ENCODE measurements at regions not wholly inside any gene's neighbourhood (a gene's known extent, or its start where the extent isn't known, plus 50 kb on each side); places are given as distances from the start of the nearest gene placed in this dataset.

GRCh38 chr1:87542697-87543096 is 214.0 kb downstream of the LMO4 start:
- no peak for ATAC-seq
- peaks cover 0 to 18% (median 0%) of the 10 kb centered on the region in 5 donors for H3K36me3 Mint-ChIP-seq
- H3K27me3 Mint-ChIP-seq: peaks cover 0 to 10% (median 2%) of the 10 kb centered on the region in 5 donors
- ChIA-PET POLR2A (no interaction called here), CTCF (no interaction called here)
- DNase-seq: no peak
- Histone ChIP-seq H3K4me1 (ENCODE audit: control insufficient read depth in 2 of 2, insufficient read depth in 2 of 2, low read length in 2 of 2) (no peaks in the 10 kb centered on the region), H3K4me3 (ENCODE audit: low read length) (no peak overlapping the region), H3K27me3 (ENCODE audit: control insufficient read depth in 2 of 2, insufficient read depth in 2 of 2, low read length in 2 of 2) (no peaks in the 10 kb centered on the region), H3K27ac (ENCODE audit: low read depth, low read length) (no peak overlapping the region), H3K36me3 (ENCODE audit: control insufficient read depth in 2 of 3, insufficient read depth in 3 of 3, low read length in 3 of 3) (no peaks in the 10 kb centered on the region), H3K9me3 (ENCODE audit: control insufficient read depth in 2 of 3, low read length in 3 of 3) (peaks cover 0 to 7% (median 0%) of the 10 kb centered on the region in 3 experiments)
- H3K4me1 Mint-ChIP-seq: no peaks in the 10 kb centered on the region
- H3K4me3 Mint-ChIP-seq: no peak overlapping the region
- intact Hi-C loops (cut with micrococcal nuclease): no loop called here
- peaks cover 16 to 70% (median 45%) of the 10 kb centered on the region in 11 donors for H3K9me3 Mint-ChIP-seq
- H3K27ac Mint-ChIP-seq: no peak overlapping the region

GRCh38 chr1:87549738-87550137 is 221.1 kb downstream of the LMO4 start:
- no peak overlapping the region for H3K27ac Mint-ChIP-seq
- intact Hi-C loops (cut with micrococcal nuclease): no loop called here

DNA sequence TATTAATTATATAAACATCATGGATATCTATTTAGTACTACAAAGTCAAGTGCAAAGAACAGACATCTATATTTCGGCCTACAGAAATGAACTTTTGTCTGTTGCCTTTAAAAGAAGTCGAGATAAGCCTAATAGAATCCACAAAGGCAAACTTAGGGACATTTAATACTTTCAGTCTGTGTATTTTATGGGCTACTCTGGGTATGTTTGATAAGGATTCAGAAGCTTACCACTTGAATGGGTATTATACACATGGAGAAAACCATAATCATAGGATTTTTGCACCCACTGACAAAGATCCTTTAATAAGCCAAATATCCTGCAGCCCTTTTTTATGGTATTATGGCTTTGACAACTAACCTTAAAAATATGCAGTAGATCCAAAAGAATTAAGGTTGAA is 224.8 kb downstream of the LMO4 start:
- no peaks in the 10 kb centered on the region for H3K9me3 ChIP-seq (ENCODE audit: control insufficient read depth in 2 of 3, low read length in 3 of 3)
- no peak overlapping the region for H3K27ac ChIP-seq (ENCODE audit: low read depth, low read length)
- no peaks in the 10 kb centered on the region for H3K27me3 ChIP-seq (ENCODE audit: control insufficient read depth in 2 of 2, insufficient read depth in 2 of 2, low read length in 2 of 2)
- no peaks in the 10 kb centered on the region for H3K4me1 ChIP-seq (ENCODE audit: control insufficient read depth in 2 of 2, insufficient read depth in 2 of 2, low read length in 2 of 2)
- Mint-ChIP-seq H3K36me3 (no peaks in the 10 kb centered on the region), H3K9me3 (peaks cover 0 to 2% (median 0%) of the 10 kb centered on the region in 11 donors), H3K27ac (no peak overlapping the region), H3K4me1 (no peaks in the 10 kb centered on the region), H3K27me3 (peaks cover 0 to 14% (median 4%) of the 10 kb centered on the region in 5 donors), H3K4me3 (no peak overlapping the region)
- intact Hi-C loops (cut with micrococcal nuclease): no loop called here
- ATAC-seq (no peak), DNase-seq (no peak)
- no peak overlapping the region for H3K4me3 ChIP-seq (ENCODE audit: low read length)
- H3K36me3 ChIP-seq (ENCODE audit: control insufficient read depth in 2 of 3, insufficient read depth in 3 of 3, low read length in 3 of 3): no peaks in the 10 kb centered on the region
- ChIA-PET CTCF (no interaction called here), POLR2A (no interaction called here)

More at GRCh38 chr1:87549738-87550137, 221.1 kb downstream of the LMO4 start:
- Histone ChIP-seq H3K36me3 (ENCODE audit: control insufficient read depth in 2 of 3, insufficient read depth in 3 of 3, low read length in 3 of 3) (no peaks in the 10 kb centered on the region), H3K27me3 (ENCODE audit: control insufficient read depth in 2 of 2, insufficient read depth in 2 of 2, low read length in 2 of 2) (no peaks in the 10 kb centered on the region), H3K27ac (ENCODE audit: low read depth, low read length) (no peak overlapping the region), H3K4me3 (ENCODE audit: low read length) (no peak overlapping the region), H3K9me3 (ENCODE audit: control insufficient read depth in 2 of 3, low read length in 3 of 3) (no peaks in the 10 kb centered on the region), H3K4me1 (ENCODE audit: control insufficient read depth in 2 of 2, insufficient read depth in 2 of 2, low read length in 2 of 2) (no peaks in the 10 kb centered on the region)
- Mint-ChIP-seq H3K4me1 (no peaks in the 10 kb centered on the region), H3K9me3 (peaks cover 0 to 30% (median 16%) of the 10 kb centered on the region in 11 donors), H3K27me3 (peaks cover 0 to 12% (median 3%) of the 10 kb centered on the region in 5 donors), H3K4me3 (no peak overlapping the region), H3K36me3 (peaks cover 0 to 4% (median 0%) of the 10 kb centered on the region in 5 donors)
- POLR2A ChIA-PET: no interaction called here
- DNase-seq (no peak), ATAC-seq (no peak)
- CTCF ChIA-PET: no interaction called here

- H3K27ac Mint-ChIP-seq: no peak overlapping the region
Observed at GRCh38 chr1:87555366-87555765, 226.7 kb downstream of the LMO4 start.

DNA sequence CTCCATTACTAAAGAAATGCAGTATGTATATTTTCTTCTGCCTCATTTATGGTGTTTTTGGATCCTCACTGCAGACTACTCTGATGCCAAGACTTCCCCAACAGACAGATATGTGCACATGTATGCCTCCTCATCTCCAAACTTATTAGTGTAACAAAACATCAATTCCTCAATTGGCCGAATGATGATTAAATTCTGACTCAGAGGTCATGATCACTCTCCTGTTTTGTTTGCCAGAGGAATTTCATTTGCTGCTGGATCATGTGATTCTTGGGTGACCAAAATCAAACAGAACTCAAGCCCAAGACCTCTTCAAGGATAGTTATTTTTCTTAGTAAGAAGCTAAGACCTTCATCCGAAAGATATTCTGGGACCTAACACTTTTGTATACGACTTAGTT is 227.6 kb downstream of the LMO4 start:
- Histone ChIP-seq H3K36me3 (ENCODE audit: control insufficient read depth in 2 of 3, insufficient read depth in 3 of 3, low read length in 3 of 3) (no peaks in the 10 kb centered on the region), H3K27me3 (ENCODE audit: control insufficient read depth in 2 of 2, insufficient read depth in 2 of 2, low read length in 2 of 2) (no peaks in the 10 kb centered on the region), H3K9me3 (ENCODE audit: control insufficient read depth in 2 of 3, low read length in 3 of 3) (no peaks in the 10 kb centered on the region), H3K27ac (ENCODE audit: low read depth, low read length) (no peak overlapping the region), H3K4me3 (ENCODE audit: low read length) (no peak overlapping the region), H3K4me1 (ENCODE audit: control insufficient read depth in 2 of 2, insufficient read depth in 2 of 2, low read length in 2 of 2) (no peaks in the 10 kb centered on the region)
- intact Hi-C loops (cut with micrococcal nuclease): no loop called here
- H3K4me1 Mint-ChIP-seq: no peaks in the 10 kb centered on the region
- ATAC-seq (no peak), DNase-seq (no peak)
- POLR2A ChIA-PET: no interaction called here
- H3K4me3 Mint-ChIP-seq: no peak overlapping the region
- no peaks in the 10 kb centered on the region for H3K36me3 Mint-ChIP-seq
- no peak overlapping the region for H3K27ac Mint-ChIP-seq
- peaks cover 0 to 2% (median 0%) of the 10 kb centered on the region in 11 donors for H3K9me3 Mint-ChIP-seq
- peaks cover 0 to 14% (median 0%) of the 10 kb centered on the region in 5 donors for H3K27me3 Mint-ChIP-seq
- CTCF ChIA-PET: interaction anchor here (0.7 kb wide), 1 partner anchor 557 kb away, joined by 4 read pairs; no protein-coding TSS in a partner anchor

More at GRCh38 chr1:87555366-87555765, 226.7 kb downstream of the LMO4 start:
- CTCF ChIA-PET: no interaction called here
- Mint-ChIP-seq H3K36me3 (no peaks in the 10 kb centered on the region), H3K27me3 (peaks cover 0 to 14% (median 1%) of the 10 kb centered on the region in 5 donors), H3K4me3 (no peak overlapping the region), H3K9me3 (peaks cover 0 to 2% (median 0%) of the 10 kb centered on the region in 11 donors), H3K4me1 (no peaks in the 10 kb centered on the region)
- ATAC-seq (no peak), DNase-seq (no peak)
- H3K27me3 ChIP-seq (ENCODE audit: control insufficient read depth in 2 of 2, insufficient read depth in 2 of 2, low read length in 2 of 2): no peaks in the 10 kb centered on the region
- H3K9me3 ChIP-seq (ENCODE audit: control insufficient read depth in 2 of 3, low read length in 3 of 3): no peaks in the 10 kb centered on the region
- POLR2A ChIA-PET: no interaction called here
- intact Hi-C loops (cut with micrococcal nuclease): no loop called here
- H3K4me3 ChIP-seq (ENCODE audit: low read length): no peak overlapping the region
- no peaks in the 10 kb centered on the region for H3K36me3 ChIP-seq (ENCODE audit: control insufficient read depth in 2 of 3, insufficient read depth in 3 of 3, low read length in 3 of 3)
- H3K4me1 ChIP-seq (ENCODE audit: control insufficient read depth in 2 of 2, insufficient read depth in 2 of 2, low read length in 2 of 2): no peaks in the 10 kb centered on the region
- no peak overlapping the region for H3K27ac ChIP-seq (ENCODE audit: low read depth, low read length)

- no peak overlapping the region for H3K27ac Mint-ChIP-seq
- Histone ChIP-seq H3K4me1 (ENCODE audit: control insufficient read depth in 2 of 2, insufficient read depth in 2 of 2, low read length in 2 of 2) (no peaks in the 10 kb centered on the region), H3K4me3 (ENCODE audit: low read length) (no peak overlapping the region), H3K36me3 (ENCODE audit: control insufficient read depth in 2 of 3, insufficient read depth in 3 of 3, low read length in 3 of 3) (no peaks in the 10 kb centered on the region), H3K9me3 (ENCODE audit: control insufficient read depth in 2 of 3, low read length in 3 of 3) (no peaks in the 10 kb centered on the region), H3K27me3 (ENCODE audit: control insufficient read depth in 2 of 2, insufficient read depth in 2 of 2, low read length in 2 of 2) (no peaks in the 10 kb centered on the region), H3K27ac (ENCODE audit: low read depth, low read length) (no peak overlapping the region)
- intact Hi-C loops (cut with micrococcal nuclease): no loop called here
- POLR2A ChIA-PET: no interaction called here
- H3K36me3 Mint-ChIP-seq: no peaks in the 10 kb centered on the region
- no peaks in the 10 kb centered on the region for H3K4me1 Mint-ChIP-seq
- H3K4me3 Mint-ChIP-seq: no peak overlapping the region
- ATAC-seq (no peak), DNase-seq (no peak)
- no peaks in the 10 kb centered on the region for H3K9me3 Mint-ChIP-seq
- CTCF ChIA-PET: no interaction called here
- H3K27me3 Mint-ChIP-seq: peaks cover 0 to 14% (median 0%) of the 10 kb centered on the region in 5 donors
Observed at GRCh38 chr1:87558921-87559320, 230.2 kb downstream of the LMO4 start.

GRCh38 chr1:87560137-87560536 is 231.5 kb downstream of the LMO4 start:
- no peak for DNase-seq
- intact Hi-C loops (cut with micrococcal nuclease): no loop called here
- Mint-ChIP-seq H3K9me3 (no peaks in the 10 kb centered on the region), H3K27me3 (peaks cover 0 to 14% (median 0%) of the 10 kb centered on the region in 5 donors), H3K4me1 (no peaks in the 10 kb centered on the region), H3K4me3 (no peak overlapping the region), H3K36me3 (no peaks in the 10 kb centered on the region), H3K27ac (no peak overlapping the region)
- no peaks in the 10 kb centered on the region for H3K36me3 ChIP-seq (ENCODE audit: control insufficient read depth in 2 of 3, insufficient read depth in 3 of 3, low read length in 3 of 3)
- no peak overlapping the region for H3K4me3 ChIP-seq (ENCODE audit: low read length)
- ChIA-PET POLR2A (no interaction called here), CTCF (no interaction called here)
- H3K4me1 ChIP-seq (ENCODE audit: control insufficient read depth in 2 of 2, insufficient read depth in 2 of 2, low read length in 2 of 2): no peaks in the 10 kb centered on the region
- H3K9me3 ChIP-seq (ENCODE audit: control insufficient read depth in 2 of 3, low read length in 3 of 3): no peaks in the 10 kb centered on the region
- H3K27me3 ChIP-seq (ENCODE audit: control insufficient read depth in 2 of 2, insufficient read depth in 2 of 2, low read length in 2 of 2): no peaks in the 10 kb centered on the region
- no peak overlapping the region for H3K27ac ChIP-seq (ENCODE audit: low read depth, low read length)
- ATAC-seq: no peak
